Vagina (tissue), 2 donors: ENCODE measurements at regions not wholly inside any gene's neighbourhood (a gene's known extent, or its start where the extent isn't known, plus 50 kb on each side); places are given as distances from the start of the nearest gene placed in this dataset.

Experiments
- DNase-seq, 2 donors: peaks; one replicate each; pipeline ENCODE4 v3.0.0-alpha.2; 2017; ENCODE audit errors: extremely low spot score in 2 of 2
- H3K27ac ChIP-seq: fragments of 200-600 bp; sonication (generic); one replicate; pipeline ENCODE4 v1.5.1; 2019
- H3K27me3 ChIP-seq: fragments of 200-600 bp; sonication (generic); one replicate; pipeline ENCODE4 v1.5.1; 2019
- H3K36me3 ChIP-seq, 2 donors: fragments of 200-600 bp; sonication (generic); one replicate each; pipeline ENCODE4 v1.5.1; 2017 to 2019
- H3K4me1 ChIP-seq: fragments of 200-600 bp; sonication (generic); one replicate; pipeline ENCODE4 v1.5.1; 2019
- H3K4me3 ChIP-seq, 2 donors: fragments of 200-600 bp; sonication (generic); 1 replicate in 1 of 2; 2 replicates in 1 of 2; pipeline ENCODE4 v1.5.1; 2016 to 2019
- H3K9me3 ChIP-seq: fragments of 200-600 bp; sonication (generic); one replicate; pipeline ENCODE4 v1.5.1; 2019
- CTCF ChIP-seq, 3 experiments: fragments of 450-650 bp in 2 of 3; fragments of 200-600 bp in 1 of 3; sonication (generic) in 1 of 3; IDR thresholded peaks; one replicate each; pipeline ENCODE4 v1.5.1; 2017 to 2019; ENCODE audit warnings: antibody characterized with exemption in 3 of 3, mild to moderate bottlenecking in 2 of 3, moderate library complexity in 2 of 3
- POLR2A ChIP-seq, 2 donors: fragments of 450-650 bp; IDR thresholded peaks; one replicate each; pipeline ENCODE4 v1.6.1; 2017; ENCODE audit warnings: antibody characterized with exemption in 2 of 2, mild to moderate bottlenecking in 2 of 2, moderate library complexity in 2 of 2
- POLR2AphosphoS5 ChIP-seq, 2 donors: sonication (generic); formaldehyde crosslinking; IDR thresholded peaks; one replicate each; pipeline ENCODE4 v1.9.0; 2017; ENCODE audit warnings: antibody characterized with exemption in 2 of 2, mild to moderate bottlenecking in 2 of 2, low read depth in 1 of 2; ENCODE audit not compliant: insufficient read depth in 1 of 2
- intact Hi-C: fragments of 100-400 bp; cut with DNase I; formaldehyde crosslinking; loops from one replicate; pipeline ENCODE4 v1.15.1; 2023

- intact Hi-C loops = no loop called here
- no peaks in the 10 kb centered on the region for H3K9me3 ChIP-seq
- no peak for DNase-seq
- TF ChIP-seq POLR2A (IDR thresholded peaks at IDR 0.05) (no peak), POLR2AphosphoS5 (IDR thresholded peaks at IDR 0.05; ENCODE audit: insufficient read depth in 1 of 2, low read depth in 1 of 2) (no peak), CTCF (IDR thresholded peaks at IDR 0.05) (no peak)
- H3K27me3 ChIP-seq = no peaks in the 10 kb centered on the region
- no peaks in the 10 kb centered on the region for H3K36me3 ChIP-seq
- H3K4me3 ChIP-seq = no peak overlapping the region
- no peak overlapping the region for H3K27ac ChIP-seq
- H3K4me1 ChIP-seq = no peaks in the 10 kb centered on the region
These were observed 196.1 kb upstream of the CDKN3 start for GRCh38 chr14:54200726-54201125.

GRCh38 chr14:54202288-54202687 lies 194.5 kb upstream of the CDKN3 start:
- DNase-seq = no peak
- H3K27ac ChIP-seq = no peak overlapping the region
- H3K9me3 ChIP-seq = no peaks in the 10 kb centered on the region
- H3K36me3 ChIP-seq = no peaks in the 10 kb centered on the region
- TF ChIP-seq POLR2AphosphoS5 (IDR thresholded peaks at IDR 0.05; ENCODE audit: insufficient read depth in 1 of 2, low read depth in 1 of 2) (no peak), POLR2A (IDR thresholded peaks at IDR 0.05) (no peak), CTCF (IDR thresholded peaks at IDR 0.05) (no peak)
- intact Hi-C loops = no loop called here
- H3K27me3 ChIP-seq = no peaks in the 10 kb centered on the region
- no peak overlapping the region for H3K4me3 ChIP-seq
- H3K4me1 ChIP-seq = peaks cover 3% of the 10 kb centered on the region

- Histone ChIP-seq H3K27ac (no peak overlapping the region), H3K4me3 (no peak overlapping the region), H3K4me1 (peaks cover 3% of the 10 kb centered on the region), H3K27me3 (no peaks in the 10 kb centered on the region), H3K36me3 (no peaks in the 10 kb centered on the region), H3K9me3 (no peaks in the 10 kb centered on the region)
- TF ChIP-seq CTCF (IDR thresholded peaks at IDR 0.05) (no peak), POLR2AphosphoS5 (IDR thresholded peaks at IDR 0.05; ENCODE audit: insufficient read depth in 1 of 2, low read depth in 1 of 2) (no peak), POLR2A (IDR thresholded peaks at IDR 0.05) (no peak)
- intact Hi-C loops = no loop called here
- DNase-seq = no peak
These were observed 190.3 kb upstream of the CDKN3 start for GRCh38 chr14:54206516-54206915.

GRCh38 chr14:54207075-54207474 lies 189.7 kb upstream of the CDKN3 start:
- no peak overlapping the region for H3K27ac ChIP-seq
- no peak for DNase-seq
- H3K9me3 ChIP-seq = no peaks in the 10 kb centered on the region
- H3K27me3 ChIP-seq = no peaks in the 10 kb centered on the region
- no peak overlapping the region for H3K4me3 ChIP-seq
- no peaks in the 10 kb centered on the region for H3K36me3 ChIP-seq
- peaks cover 3% of the 10 kb centered on the region for H3K4me1 ChIP-seq
- intact Hi-C loops = no loop called here
- TF ChIP-seq CTCF (IDR thresholded peaks at IDR 0.05) (no peak), POLR2A (IDR thresholded peaks at IDR 0.05) (no peak), POLR2AphosphoS5 (IDR thresholded peaks at IDR 0.05; ENCODE audit: insufficient read depth in 1 of 2, low read depth in 1 of 2) (no peak)

GRCh38 chr14:54207476-54208462 lies 189.0 kb upstream of the CDKN3 start:
- H3K4me3 ChIP-seq = no peak overlapping the region
- no peak for DNase-seq

More at GRCh38 chr14:54207476-54208462, 189.0 kb upstream of the CDKN3 start:
- Histone ChIP-seq H3K9me3 (no peaks in the 10 kb centered on the region), H3K27ac (no peak overlapping the region), H3K4me1 (peaks cover 3% of the 10 kb centered on the region), H3K27me3 (no peaks in the 10 kb centered on the region), H3K36me3 (no peaks in the 10 kb centered on the region)
- intact Hi-C loops = no loop called here
- TF ChIP-seq POLR2A (IDR thresholded peaks at IDR 0.05) = no peak
- no peak for TF ChIP-seq CTCF (IDR thresholded peaks at IDR 0.05)
- TF ChIP-seq POLR2AphosphoS5 (IDR thresholded peaks at IDR 0.05; ENCODE audit: insufficient read depth in 1 of 2, low read depth in 1 of 2) = no peak
